Fibroblast of skin of right quadriceps (primary cell): ENCODE measurements at regions not wholly inside any gene's neighbourhood (a gene's known extent, or its start where the extent isn't known, plus 50 kb on each side); places are given as distances from the start of the nearest gene placed in this dataset.
A peak's percentile ranks its signal among the peaks of the same experiment; 100 is the strongest.
"Not testable (repeated sequence)": the region's sequence is repeated elsewhere in the genome, so short reads cannot be mapped to it uniquely, and the experiment has no call there.

Source experiments
- DNase-seq: peaks from one replicate; pipeline ENCODE4 v3.0.0-alpha.2; 2013

DNA sequence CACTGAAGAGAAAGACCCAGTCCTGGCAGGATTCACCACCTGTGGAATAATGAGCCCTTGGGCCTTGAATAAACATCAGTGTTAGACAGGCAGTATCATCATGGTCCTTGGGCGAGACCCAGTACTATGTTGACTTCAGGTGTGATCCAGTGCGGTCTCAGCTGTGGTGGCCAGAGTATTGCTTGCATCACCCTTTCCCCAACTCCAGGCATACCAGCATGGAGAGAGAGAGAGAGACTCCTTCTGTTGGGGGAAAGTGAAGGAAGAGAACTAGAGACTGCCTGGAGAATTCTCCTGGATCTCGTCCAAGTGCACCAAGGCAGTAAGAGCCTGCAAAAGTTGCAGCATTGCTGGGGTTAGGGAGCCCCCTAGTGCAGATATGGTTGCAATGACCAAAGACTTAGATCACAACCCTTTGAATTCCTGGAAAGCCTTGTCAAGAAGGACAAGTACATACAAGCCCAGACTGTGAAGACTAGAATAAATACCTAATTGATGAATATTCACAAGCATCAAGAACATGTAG lies 61.1 kb upstream of the VAMP7 start:
- peak; percentile 74 for DNase-seq

DNA sequence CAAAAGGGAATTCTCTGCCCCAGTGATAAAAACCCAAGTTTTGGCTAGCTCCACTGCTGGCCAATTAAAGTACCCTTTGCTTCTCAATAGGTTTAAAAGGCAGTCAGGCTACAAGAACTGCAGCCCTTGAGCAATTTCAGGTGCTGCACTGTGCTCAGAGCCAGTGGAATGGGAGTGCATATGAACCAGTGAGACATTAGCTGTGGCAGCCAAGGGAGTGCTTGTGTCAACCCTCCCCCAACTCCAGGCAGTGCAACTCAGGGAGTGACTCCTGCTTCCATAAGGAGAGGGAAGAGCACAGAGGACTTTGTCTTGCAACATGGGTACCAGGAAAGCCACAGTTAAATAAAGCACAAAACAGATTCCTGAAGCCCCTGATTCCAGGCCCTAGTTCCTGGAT lies 61.6 kb upstream of the VAMP7 start:
- DNase-seq = no peak

DNA sequence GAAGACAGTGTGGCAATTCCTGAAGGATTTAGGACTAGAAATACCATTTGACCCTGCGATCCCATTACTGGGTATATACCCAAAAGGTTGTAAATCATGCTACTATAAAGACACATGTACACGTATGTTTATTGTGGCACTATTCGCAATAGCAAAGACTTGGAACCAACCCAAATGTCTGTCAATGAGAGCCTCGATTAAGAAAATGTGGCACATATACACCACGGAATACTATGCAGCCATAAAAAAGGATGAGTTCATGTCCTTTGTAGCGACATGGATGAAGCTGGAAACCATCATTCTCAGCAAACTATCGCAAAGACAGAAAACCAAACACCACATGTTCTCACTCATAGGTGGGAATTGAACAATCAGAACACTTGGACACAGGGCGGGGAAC lies 66.8 kb upstream of the VAMP7 start:
- DNase-seq = not testable (repeated sequence)

DNA sequence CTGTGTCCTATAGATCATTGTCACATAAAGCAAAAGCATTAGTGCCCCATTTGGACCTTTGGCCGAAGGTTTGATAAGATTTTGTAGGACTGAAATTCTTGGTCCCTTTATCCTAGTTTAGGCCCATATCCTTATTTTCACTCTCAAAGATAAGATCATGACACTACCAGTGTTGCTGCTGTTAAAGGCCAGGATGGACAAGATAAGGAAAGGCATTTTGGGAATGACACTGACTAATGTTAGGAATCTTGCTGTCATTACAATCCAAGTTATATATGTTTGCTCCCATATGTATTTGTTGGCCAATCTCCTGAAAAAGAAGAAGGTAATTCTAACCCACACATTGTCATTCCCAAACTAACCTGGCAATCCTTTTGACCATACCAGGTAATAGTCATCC lies 101.3 kb upstream of the VAMP7 start:
- no peak for DNase-seq

- no peak for DNase-seq
These were observed 102.1 kb upstream of the VAMP7 start for GRCh38 chrX:155778844-155779553.

- no peak for DNase-seq
These were observed 106.8 kb upstream of the VAMP7 start for GRCh38 chrX:155774387-155774786.

- DNase-seq = peak; percentile 50
These were observed 113.0 kb upstream of the VAMP7 start for GRCh38 chrX:155767876-155768769.

- DNase-seq = peak; percentile 91
These were observed 113.9 kb upstream of the VAMP7 start for GRCh38 chrX:155767051-155767875.

- DNase-seq = peak; percentile 14
These were observed 114.8 kb upstream of the VAMP7 start for GRCh38 chrX:155766321-155766720.

- no peak for DNase-seq
These were observed 120.0 kb upstream of the VAMP7 start for GRCh38 chrX:155761185-155761584.

GRCh38 chrX:155757046-155757759 lies 123.9 kb upstream of the VAMP7 start:
- no peak for DNase-seq

DNA sequence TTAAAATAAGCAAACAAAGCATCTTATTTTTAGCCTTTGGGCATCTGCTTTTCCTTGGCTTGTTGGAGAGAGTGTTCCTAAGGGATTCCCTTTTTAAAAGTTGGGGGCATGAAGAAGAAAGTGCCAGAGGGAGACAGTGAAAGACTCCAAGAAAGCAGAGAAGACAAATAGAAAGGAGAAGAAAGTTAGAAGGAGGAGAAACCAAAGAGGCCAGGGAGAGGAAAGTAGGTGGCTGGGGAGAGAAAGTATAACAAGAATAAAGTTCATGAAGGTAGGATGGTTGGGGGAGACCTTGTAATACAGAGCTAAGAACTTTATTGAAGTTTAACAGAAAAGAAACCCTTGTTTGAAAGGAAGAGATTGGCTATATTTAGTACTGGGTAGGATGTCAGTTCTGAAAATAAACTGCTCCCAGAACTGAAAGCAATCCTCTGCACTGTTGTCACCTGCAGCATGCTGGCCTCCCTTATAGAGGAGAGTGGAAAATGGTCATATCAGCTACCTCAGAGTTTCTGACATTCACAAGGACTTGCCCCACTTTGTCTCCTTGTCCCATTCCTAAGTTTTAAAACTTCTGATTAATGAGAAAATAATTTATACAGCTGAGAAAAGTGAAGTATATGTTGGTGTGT lies 125.3 kb upstream of the VAMP7 start:
- DNase-seq = no peak

DNA sequence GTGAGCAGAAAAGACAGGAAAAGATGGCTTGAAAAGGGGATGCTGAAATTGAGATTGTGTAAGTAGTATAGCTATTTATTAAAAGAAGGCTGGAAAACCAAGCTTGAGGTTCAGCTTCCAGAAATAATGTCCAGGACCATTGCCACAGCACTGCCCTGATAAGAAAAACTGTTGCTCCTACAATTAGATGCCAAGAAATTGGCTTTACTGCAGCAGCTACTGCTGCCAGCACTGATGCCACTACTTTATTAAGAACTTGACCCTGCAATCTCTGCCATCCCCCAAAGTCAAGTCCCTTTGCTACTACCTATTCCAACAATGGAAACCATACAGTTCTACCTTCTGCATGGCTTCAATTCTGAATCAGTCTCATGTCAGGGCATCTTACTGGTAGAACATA lies 130.0 kb upstream of the VAMP7 start:
- DNase-seq = no peak

- DNase-seq = no peak
These were observed 133.6 kb upstream of the VAMP7 start for GRCh38 chrX:155747520-155747919.

DNA sequence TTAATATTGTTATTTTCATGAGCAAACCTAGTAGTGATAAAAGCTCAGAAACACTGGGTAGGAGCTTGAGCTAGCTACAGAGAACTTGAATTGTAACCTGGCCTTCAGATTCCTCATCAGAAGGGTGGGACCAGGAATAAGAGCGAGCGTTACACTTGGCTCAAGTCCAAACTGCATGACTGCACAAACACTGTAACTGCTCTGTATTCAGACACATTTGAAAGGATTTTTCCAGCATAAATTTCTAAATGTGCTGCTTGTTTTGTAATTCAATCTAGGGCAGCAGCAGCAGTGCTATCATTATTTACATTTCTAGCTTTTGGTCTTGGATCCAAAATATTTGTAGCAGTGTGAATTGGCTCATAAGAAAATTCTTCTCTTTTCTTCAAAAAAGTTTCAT lies 133.0 kb upstream of the TMLHE start:
- DNase-seq = no peak

DNA sequence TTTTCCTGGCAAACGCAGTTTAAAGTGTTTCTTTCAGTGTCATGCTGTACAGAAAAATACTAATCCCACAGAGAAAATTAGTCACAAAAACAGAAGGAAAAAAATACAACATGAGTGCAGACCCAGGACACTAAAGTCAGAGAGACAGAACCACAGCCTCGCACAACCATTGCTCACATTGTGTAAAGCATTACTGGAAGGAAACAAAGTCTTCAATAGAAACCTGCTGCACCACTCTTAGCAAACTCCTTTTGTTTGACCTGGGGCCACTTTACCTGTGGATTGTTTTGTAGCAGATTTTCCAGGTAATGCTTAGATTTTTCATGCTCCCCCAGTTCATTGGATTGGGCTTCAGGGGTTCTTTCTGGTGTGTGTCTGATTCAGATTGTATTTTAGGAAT lies 131.8 kb upstream of the TMLHE start:
- no peak for DNase-seq

GRCh38 chrX:155728335-155728734 lies 115.6 kb upstream of the TMLHE start:
- not testable (repeated sequence) for DNase-seq

DNA sequence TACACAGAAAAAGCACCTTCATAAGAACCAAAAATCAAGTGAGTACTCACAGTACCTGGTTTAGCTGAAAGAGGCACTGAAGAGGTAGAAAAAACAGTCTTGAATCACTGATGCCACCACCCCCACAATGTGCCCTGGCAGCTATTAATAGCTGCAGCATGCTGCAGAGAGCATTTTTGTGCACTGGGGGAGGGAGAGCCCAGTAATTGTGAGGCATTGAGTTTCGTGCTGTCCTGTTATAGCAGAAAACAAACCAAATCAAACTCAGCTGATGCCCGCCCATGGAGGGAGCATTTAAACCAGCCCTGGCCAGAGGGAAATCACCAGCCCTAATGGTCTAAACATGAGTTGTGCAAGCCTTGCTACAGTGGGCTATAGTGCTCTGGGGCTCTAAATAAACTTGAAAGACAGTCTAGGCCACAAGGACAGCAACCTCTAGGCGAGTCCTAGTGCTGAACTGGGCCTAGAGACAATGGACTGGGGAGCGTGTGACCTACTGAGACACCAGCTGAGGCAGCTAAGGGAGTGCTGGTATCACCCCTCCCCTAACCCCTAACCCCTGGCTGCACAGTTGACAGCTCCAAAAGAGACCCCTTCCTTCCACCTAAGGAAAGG lies 106.3 kb upstream of the TMLHE start:
- no peak for DNase-seq

DNA sequence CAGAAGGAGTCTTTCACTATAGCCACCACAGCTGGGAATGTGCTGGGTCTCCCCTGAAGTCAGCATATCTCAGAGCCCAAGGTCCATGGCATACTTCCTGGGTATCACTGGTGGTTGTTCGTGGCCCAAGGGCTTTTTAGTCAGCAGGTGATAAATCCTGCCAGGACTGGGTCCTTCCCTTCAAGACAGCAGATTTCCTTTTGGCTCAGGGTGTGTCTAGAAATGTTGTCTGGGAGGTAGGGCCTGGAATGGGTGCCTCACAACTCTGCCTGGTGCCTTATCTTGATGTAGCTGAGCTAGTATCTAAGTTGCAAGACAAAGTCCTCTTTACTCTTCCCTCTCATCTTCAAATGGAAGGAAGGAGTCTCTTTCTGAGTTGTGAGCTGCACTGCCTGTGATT lies 102.4 kb upstream of the TMLHE start:
- no peak for DNase-seq

GRCh38 chrX:155695419-155695818 lies 82.7 kb upstream of the TMLHE start:
- no peak for DNase-seq

DNA sequence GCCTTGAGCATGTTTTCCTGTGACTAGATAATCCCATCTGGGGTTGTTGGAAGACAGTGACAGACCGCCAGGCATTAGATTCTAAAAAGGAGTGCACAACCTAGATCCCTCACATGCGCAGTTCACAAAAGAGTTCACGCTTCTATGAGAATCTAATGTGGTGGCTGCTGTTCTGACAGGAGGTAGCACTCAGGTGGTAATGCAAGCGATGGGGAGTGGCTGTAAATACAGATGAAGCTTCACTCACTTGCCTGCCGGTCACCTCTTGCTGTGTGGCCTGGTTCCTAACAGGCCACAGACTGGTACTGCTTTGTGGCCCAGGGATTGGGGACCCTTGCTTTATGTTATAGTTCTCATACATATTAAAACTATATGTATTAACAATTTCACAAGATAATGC lies 81.9 kb upstream of the TMLHE start:
- DNase-seq = no peak

DNA sequence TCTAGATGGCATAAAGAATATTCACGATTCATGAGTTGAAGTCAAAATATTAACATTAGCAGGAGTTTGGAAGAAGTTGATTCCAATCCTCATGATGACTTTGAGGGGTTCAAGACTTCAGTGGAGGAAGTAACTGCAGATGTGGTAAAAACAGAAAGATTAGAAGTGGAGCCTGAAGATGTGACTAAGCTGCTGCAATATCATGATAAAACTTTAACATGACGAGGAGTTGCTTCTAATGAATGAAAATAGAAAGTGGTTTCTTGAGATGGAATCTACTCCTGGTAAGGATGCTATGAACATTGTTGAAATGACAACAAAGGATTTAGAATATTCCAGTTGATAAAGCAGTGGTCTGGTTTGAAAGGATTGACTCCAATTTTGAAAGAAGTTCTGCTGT lies 70.1 kb upstream of the TMLHE start:
- no peak for DNase-seq
